ENCODE measurements at regions not wholly inside any gene's neighbourhood (a gene's known extent, or its start where the extent isn't known, plus 50 kb on each side); places are given as distances from the start of the nearest gene placed in this dataset.

DNA sequence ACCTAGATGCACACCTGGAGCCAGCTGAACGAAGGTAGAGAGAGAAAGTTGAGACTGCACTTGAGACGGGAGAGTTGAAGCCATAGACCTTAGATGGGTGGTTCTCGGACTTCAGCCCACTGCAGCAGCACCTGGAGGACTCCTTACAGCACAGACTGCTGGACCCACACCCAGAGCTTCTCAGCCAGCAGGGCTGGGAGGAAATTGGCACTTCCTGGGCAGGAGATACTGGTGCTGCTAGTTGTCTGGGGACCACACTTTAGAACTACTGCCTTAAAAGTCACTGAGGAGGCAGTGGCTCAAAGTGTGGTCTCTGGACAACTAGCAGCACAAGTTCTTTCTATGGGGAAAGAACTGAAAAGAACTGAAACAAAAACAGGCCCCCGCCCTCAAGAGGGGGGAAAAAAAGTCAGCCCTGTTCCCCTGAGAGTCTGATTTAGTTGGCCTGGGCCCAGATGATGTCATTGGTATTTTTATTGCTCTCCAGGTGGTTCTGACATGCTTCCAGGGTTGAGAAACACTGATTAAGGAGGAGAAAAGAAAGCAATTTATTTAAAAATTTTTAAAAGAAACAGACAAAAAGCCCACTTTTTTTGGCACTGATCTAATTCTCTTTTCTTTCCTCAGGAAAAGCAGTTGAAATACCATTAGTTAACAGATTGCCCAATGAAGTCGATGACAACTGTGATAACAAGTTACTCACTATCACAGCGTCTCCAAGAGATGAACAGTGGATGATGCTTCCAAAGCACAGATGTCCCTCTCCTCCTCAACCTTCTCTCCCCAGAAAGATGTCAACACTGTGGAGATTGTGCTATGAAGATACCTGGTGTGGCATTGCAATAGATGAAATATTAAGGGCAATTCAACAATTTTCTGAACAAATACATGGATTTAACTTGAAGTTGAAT is 73.6 kb upstream of the ADAMTS16 start:
- DNase-seq (ENCODE audit: low read depth): no peak
- no peak overlapping the region for H3K4me3 ChIP-seq (ENCODE audit: low read depth, low read length)
- TF ChIP-seq, protein P1, sequence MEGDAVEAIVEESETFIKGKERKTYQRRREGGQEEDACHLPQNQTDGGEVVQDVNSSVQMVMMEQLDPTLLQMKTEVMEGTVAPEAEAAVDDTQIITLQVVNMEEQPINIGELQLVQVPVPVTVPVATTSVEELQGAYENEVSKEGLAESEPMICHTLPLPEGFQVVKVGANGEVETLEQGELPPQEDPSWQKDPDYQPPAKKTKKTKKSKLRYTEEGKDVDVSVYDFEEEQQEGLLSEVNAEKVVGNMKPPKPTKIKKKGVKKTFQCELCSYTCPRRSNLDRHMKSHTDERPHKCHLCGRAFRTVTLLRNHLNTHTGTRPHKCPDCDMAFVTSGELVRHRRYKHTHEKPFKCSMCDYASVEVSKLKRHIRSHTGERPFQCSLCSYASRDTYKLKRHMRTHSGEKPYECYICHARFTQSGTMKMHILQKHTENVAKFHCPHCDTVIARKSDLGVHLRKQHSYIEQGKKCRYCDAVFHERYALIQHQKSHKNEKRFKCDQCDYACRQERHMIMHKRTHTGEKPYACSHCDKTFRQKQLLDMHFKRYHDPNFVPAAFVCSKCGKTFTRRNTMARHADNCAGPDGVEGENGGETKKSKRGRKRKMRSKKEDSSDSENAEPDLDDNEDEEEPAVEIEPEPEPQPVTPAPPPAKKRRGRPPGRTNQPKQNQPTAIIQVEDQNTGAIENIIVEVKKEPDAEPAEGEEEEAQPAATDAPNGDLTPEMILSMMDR (IDR thresholded peaks at IDR 0.05; ENCODE audit: control insufficient read depth, extremely low read depth, insufficient read depth): no peak

DNA sequence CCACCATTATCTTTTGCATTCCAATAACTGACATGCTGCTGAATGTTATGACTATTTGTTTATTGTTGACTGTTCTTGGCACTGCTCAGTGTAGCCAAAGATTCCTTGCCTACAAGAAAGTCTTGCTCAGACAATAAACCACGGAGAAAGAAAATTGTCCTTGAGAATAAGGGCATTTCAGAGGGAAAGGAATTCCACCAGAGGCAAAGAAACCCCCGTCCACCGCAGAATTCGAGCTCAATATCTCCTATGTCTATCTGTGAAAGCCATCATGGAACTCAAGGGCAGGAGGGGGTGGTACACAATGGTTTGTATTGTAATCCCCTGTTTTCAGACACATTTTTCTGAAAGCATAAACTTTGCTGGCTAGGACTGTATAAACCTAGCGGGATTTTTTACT is 70.3 kb upstream of the ADAMTS16 start:
- TF ChIP-seq, protein P1 (IDR thresholded peaks at IDR 0.05; ENCODE audit: control insufficient read depth, extremely low read depth, insufficient read depth): no peak
- DNase-seq (ENCODE audit: low read depth): no peak
- H3K4me3 ChIP-seq (ENCODE audit: low read depth, low read length): no peak overlapping the region

DNA sequence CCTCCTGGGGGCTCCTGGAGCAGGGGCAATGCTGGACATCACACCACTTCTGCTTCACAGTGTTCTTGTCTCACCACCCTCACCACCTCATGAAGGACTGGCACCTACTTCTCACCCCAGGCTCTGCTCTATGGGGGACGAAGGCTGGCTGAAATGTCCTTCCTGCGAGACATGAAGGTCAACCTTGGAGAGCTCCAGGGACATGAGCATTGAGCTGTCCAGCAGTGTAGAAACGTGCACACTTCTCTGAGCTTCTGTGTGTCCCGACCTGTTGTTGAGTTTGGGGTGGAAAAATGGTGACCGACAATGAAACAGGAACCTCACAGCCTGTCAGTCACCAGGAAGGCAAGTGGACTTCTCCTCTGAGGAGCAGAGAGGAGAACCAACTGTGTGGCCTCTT is 68.6 kb upstream of the ADAMTS16 start:
- no peak overlapping the region for H3K4me3 ChIP-seq (ENCODE audit: low read depth, low read length)
- no peak for DNase-seq (ENCODE audit: low read depth)
- TF ChIP-seq, protein P1 (IDR thresholded peaks at IDR 0.05; ENCODE audit: control insufficient read depth, extremely low read depth, insufficient read depth): no peak

DNA sequence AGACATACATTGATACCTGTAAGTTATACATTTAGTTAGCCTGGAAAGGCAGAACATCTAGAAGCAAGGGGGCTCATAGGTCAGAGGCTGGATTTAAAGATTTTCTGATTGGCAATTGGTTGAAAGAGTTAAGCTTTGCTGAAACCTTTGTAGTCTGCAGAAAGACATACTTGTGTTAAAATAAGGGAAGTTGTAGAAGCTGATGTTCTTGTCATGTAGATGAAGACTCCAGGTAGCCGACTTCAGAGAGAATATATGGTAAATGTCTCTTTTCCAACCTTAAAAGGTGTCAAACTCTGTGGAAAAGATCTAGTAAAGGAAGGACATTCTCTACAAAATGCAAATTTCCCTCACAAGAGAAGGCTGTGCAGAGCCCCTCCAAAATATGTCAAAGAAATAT is 62.9 kb upstream of the ADAMTS16 start:
- H3K4me3 ChIP-seq (ENCODE audit: low read depth, low read length): no peak overlapping the region
- DNase-seq (ENCODE audit: low read depth): no peak
- TF ChIP-seq, protein P1 (IDR thresholded peaks at IDR 0.05; ENCODE audit: control insufficient read depth, extremely low read depth, insufficient read depth): no peak

DNA sequence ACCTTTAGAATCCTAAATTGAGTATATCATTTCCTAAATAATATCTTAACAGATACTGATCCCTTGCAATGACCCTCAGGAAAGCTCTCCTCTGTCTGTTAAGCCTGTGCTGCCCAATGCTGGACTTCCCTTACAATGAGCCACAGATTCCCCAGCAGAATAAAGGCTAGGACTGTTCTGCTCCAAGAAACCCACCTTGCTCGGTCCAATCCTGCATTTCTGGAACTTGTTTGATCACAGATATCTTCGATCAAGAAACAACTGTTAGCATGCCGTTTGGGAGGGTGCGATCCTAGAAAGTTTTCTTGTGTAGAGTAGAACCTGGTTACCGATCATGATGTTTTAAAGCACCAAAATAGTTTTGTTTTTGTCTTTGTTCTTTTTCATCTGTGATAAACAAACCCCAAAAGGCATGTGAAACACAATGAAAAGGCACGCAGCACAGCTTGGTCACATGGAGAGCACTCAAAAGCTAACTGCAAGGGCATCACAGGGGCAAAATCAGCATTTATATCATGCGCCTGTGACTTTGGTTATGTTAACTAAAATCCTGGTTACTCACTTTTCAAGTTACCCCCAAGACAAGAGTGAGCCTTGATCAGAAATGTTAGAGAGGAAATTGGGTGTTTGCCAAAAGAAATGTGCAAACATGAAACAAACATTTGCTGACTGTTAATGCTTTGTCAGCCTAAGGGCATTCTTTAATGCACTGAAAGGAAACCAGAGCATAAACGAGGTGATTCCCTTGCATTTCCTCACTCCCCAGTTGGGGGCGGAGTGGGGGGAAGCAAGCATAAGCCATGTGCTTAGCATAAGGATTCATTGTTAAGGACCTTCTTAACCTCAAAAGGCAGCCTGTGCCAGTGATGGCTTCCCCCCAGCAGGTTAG is 61.9 kb upstream of the ADAMTS16 start:
- H3K4me3 ChIP-seq (ENCODE audit: low read depth, low read length): no peak overlapping the region
- TF ChIP-seq, protein P1 (IDR thresholded peaks at IDR 0.05; ENCODE audit: control insufficient read depth, extremely low read depth, insufficient read depth): no peak
- no peak for DNase-seq (ENCODE audit: low read depth)

DNA sequence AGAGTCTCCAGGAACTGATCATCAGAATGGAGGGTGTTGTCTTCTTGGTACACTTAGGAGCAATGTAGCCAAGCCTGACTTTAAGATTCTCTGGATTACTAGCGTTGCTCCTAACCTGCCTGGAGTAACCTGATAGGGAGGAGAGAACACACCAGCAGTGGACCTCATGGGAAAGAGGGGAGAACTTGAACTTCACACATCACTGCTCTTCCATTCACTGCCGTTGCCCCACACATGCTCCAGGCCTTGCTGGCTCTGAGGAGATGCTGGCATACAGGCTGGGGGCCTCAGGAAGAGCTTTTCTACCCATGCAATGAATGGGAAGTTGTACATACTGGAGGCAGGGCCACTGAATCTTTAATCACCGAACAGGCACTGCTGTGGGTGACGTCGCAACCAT is 60.3 kb upstream of the ADAMTS16 start:
- TF ChIP-seq, protein P1 (IDR thresholded peaks at IDR 0.05; ENCODE audit: control insufficient read depth, extremely low read depth, insufficient read depth): no peak
- H3K4me3 ChIP-seq (ENCODE audit: low read depth, low read length): no peak overlapping the region
- no peak for DNase-seq (ENCODE audit: low read depth)

All from LNCaP clone FGC (cell line).